T-helper 2 cell treated with Interferon-gamma antibody and Interleukin-4, amounts not matched to agents 5 μg/mL and 100 μg/mL, for 36 hours (primary cell): ENCODE measurements at regions not wholly inside any gene's neighbourhood (a gene's known extent, or its start where the extent isn't known, plus 50 kb on each side); places are given as distances from the start of the nearest gene placed in this dataset.

Source experiments
- DNase-seq: peaks from one replicate; pipeline ENCODE4 v3.0.0; 2021; ENCODE audit warnings: low spot score
- H3K27ac Mint-ChIP-seq: one replicate; pipeline ENCODE4 v1.8.0; 2021; ENCODE audit warnings: mild to moderate bottlenecking, mixed read lengths
- H3K27me3 Mint-ChIP-seq: one replicate; pipeline ENCODE4 v1.8.0; 2021; ENCODE audit warnings: low read depth, mixed read lengths
- H3K36me3 Mint-ChIP-seq: one replicate; pipeline ENCODE4 v1.8.0; 2021; ENCODE audit warnings: low read depth, mixed read lengths
- H3K4me1 Mint-ChIP-seq: one replicate; pipeline ENCODE4 v1.8.0; 2021; ENCODE audit warnings: low read depth, mixed read lengths
- H3K4me3 Mint-ChIP-seq: one replicate; pipeline ENCODE4 v1.8.0; 2022; ENCODE audit warnings: mild to moderate bottlenecking, moderate library complexity, mixed read lengths
- H3K9me3 Mint-ChIP-seq: one replicate; pipeline ENCODE4 v1.8.0; 2021; ENCODE audit warnings: mixed read lengths

- H3K9me3 Mint-ChIP-seq: no peaks in the 10 kb centered on the region
- no peaks in the 10 kb centered on the region for H3K36me3 Mint-ChIP-seq
- no peaks in the 10 kb centered on the region for H3K4me1 Mint-ChIP-seq
- DNase-seq: no peak
- H3K27me3 Mint-ChIP-seq: no peaks in the 10 kb centered on the region
- no peak overlapping the region for H3K4me3 Mint-ChIP-seq
- no peak overlapping the region for H3K27ac Mint-ChIP-seq
These were observed 580.7 kb upstream of the MMS22L start for GRCh38 chr6:97863697-97864096.

GRCh38 chr6:97864366-97864765 lies 581.4 kb upstream of the MMS22L start:
- no peaks in the 10 kb centered on the region for H3K27me3 Mint-ChIP-seq
- H3K27ac Mint-ChIP-seq: no peak overlapping the region
- no peak for DNase-seq
- H3K36me3 Mint-ChIP-seq: no peaks in the 10 kb centered on the region
- H3K9me3 Mint-ChIP-seq: no peaks in the 10 kb centered on the region
- no peak overlapping the region for H3K4me3 Mint-ChIP-seq
- no peaks in the 10 kb centered on the region for H3K4me1 Mint-ChIP-seq

GRCh38 chr6:97864826-97865225 lies 581.8 kb upstream of the MMS22L start:
- Mint-ChIP-seq H3K4me1 (no peaks in the 10 kb centered on the region), H3K36me3 (no peaks in the 10 kb centered on the region), H3K27me3 (no peaks in the 10 kb centered on the region), H3K4me3 (no peak overlapping the region), H3K27ac (no peak overlapping the region), H3K9me3 (no peaks in the 10 kb centered on the region)
- no peak for DNase-seq

DNA sequence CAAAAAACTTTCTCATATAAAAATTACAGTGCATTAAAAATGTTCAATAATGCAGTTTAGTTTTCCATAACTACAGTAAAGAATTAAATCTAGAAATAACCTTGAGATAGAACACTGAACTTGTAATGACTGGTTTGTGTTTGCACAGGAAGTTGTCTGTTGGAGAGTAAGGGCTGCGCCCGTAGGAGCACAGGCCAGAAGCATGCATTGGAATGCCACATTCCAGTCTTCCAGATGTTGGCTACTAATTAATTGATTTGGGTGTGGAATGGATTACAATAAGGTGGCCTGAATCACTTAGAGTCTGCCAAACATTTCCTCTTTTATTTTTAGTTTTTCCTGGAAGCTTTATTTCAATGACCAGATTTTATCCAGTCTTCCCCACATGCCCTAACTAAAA lies 582.6 kb upstream of the MMS22L start:
- Mint-ChIP-seq H3K4me1 (no peaks in the 10 kb centered on the region), H3K27me3 (no peaks in the 10 kb centered on the region), H3K9me3 (no peaks in the 10 kb centered on the region), H3K4me3 (no peak overlapping the region), H3K36me3 (no peaks in the 10 kb centered on the region), H3K27ac (no peak overlapping the region)
- no peak for DNase-seq

DNA sequence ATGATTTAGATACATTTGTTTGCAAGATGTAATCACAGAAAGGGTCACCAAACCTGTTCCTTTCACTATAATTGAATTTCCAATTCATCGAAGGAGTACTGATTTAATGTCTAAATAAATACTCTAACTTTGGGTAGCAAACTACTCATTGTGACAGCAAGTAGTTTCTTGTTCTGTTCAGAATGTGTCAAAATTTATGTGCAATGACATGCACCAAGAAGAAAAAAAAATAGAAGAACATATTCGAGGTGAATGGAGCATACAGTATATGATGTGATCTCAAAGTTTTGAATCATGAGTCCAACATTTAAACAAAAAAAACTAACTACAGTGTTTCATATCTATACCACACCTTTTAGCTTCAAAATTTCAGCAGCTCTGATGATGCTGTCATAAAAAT lies 583.6 kb upstream of the MMS22L start:
- Mint-ChIP-seq H3K27ac (no peak overlapping the region), H3K4me3 (no peak overlapping the region), H3K27me3 (no peaks in the 10 kb centered on the region), H3K9me3 (no peaks in the 10 kb centered on the region), H3K4me1 (no peaks in the 10 kb centered on the region), H3K36me3 (no peaks in the 10 kb centered on the region)
- no peak for DNase-seq

DNA sequence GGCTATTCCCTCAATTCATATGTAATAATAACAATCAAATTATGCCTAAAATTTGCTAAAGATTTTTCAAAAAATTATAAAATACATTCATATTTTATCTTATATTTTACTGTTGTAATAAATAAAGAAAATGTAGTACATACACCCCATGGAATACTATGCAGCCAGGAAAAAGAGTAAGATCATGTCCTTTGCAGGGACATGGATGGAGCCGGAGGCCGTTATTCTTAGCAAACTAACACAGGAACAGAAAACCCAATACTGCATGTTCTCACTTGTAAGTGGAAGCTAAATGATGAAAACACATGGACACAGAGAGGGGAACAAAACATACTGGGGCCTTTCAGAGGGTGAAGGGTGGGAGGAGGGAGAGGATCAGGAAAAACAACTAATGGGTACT lies 584.2 kb upstream of the MMS22L start:
- H3K4me3 Mint-ChIP-seq: no peak overlapping the region
- H3K4me1 Mint-ChIP-seq: no peaks in the 10 kb centered on the region
- H3K9me3 Mint-ChIP-seq: no peaks in the 10 kb centered on the region
- no peaks in the 10 kb centered on the region for H3K27me3 Mint-ChIP-seq
- no peak overlapping the region for H3K27ac Mint-ChIP-seq
- no peak for DNase-seq
- H3K36me3 Mint-ChIP-seq: no peaks in the 10 kb centered on the region

GRCh38 chr6:97870273-97870672 lies 587.3 kb upstream of the MMS22L start:
- Mint-ChIP-seq H3K27ac (no peak overlapping the region), H3K4me1 (no peaks in the 10 kb centered on the region), H3K36me3 (no peaks in the 10 kb centered on the region), H3K27me3 (no peaks in the 10 kb centered on the region), H3K4me3 (no peak overlapping the region), H3K9me3 (no peaks in the 10 kb centered on the region)
- DNase-seq: no peak

GRCh38 chr6:97876711-97877110 lies 593.7 kb upstream of the MMS22L start:
- Mint-ChIP-seq H3K4me1 (no peaks in the 10 kb centered on the region), H3K27me3 (no peaks in the 10 kb centered on the region), H3K27ac (no peak overlapping the region), H3K9me3 (no peaks in the 10 kb centered on the region), H3K36me3 (no peaks in the 10 kb centered on the region), H3K4me3 (no peak overlapping the region)
- no peak for DNase-seq

DNA sequence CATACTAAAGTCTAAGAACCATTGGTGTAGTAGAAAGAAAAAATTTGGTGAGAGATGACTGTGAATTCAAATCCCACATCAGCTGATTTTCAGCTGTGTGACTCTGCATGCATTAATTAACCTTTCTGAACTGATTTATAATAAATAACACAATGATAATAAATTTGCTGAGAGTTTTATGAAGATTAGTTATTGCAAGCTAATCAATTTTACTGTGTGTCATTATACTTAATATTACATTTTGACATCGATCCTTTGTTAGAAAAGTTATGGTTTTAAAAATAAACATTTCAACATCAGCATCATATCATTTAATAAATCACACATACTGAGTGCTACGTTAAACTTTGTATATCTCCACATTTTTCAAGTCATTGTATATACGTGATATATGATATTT lies 599.7 kb upstream of the MMS22L start:
- Mint-ChIP-seq H3K27ac (no peak overlapping the region), H3K36me3 (no peaks in the 10 kb centered on the region), H3K27me3 (no peaks in the 10 kb centered on the region), H3K4me3 (no peak overlapping the region), H3K9me3 (no peaks in the 10 kb centered on the region), H3K4me1 (no peaks in the 10 kb centered on the region)
- no peak for DNase-seq

DNA sequence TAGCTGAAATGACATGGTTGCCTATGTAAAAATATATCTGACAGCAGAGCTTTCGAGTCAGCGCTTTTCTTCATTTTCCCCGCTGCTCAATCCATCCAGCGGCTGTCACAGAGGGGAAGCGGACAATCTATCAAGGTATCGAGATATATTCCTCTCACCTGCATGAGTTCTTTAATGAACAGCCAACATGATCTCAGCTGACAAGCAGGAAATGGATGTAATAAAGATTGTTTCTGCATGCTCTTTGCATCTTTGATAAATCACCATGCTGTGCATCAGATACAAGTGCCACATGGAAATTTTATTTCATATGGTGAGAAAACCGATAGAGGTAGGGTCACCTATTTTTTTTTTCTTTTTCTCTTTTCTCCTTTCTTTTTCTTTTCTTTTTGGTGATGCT lies 602.3 kb upstream of the MMS22L start:
- Mint-ChIP-seq H3K4me3 (no peak overlapping the region), H3K4me1 (no peaks in the 10 kb centered on the region), H3K27me3 (no peaks in the 10 kb centered on the region), H3K27ac (no peak overlapping the region), H3K36me3 (no peaks in the 10 kb centered on the region), H3K9me3 (no peaks in the 10 kb centered on the region)
- no peak for DNase-seq

GRCh38 chr6:97885828-97886227 lies 602.8 kb upstream of the MMS22L start:
- Mint-ChIP-seq H3K36me3 (no peaks in the 10 kb centered on the region), H3K27me3 (no peaks in the 10 kb centered on the region), H3K4me1 (no peaks in the 10 kb centered on the region), H3K9me3 (no peaks in the 10 kb centered on the region), H3K27ac (no peak overlapping the region), H3K4me3 (no peak overlapping the region)
- DNase-seq: no peak

GRCh38 chr6:97901531-97901930 lies 618.5 kb upstream of the MMS22L start:
- Mint-ChIP-seq H3K9me3 (no peaks in the 10 kb centered on the region), H3K4me3 (no peak overlapping the region), H3K4me1 (no peaks in the 10 kb centered on the region), H3K36me3 (no peaks in the 10 kb centered on the region), H3K27me3 (no peaks in the 10 kb centered on the region), H3K27ac (no peak overlapping the region)
- DNase-seq: no peak

DNA sequence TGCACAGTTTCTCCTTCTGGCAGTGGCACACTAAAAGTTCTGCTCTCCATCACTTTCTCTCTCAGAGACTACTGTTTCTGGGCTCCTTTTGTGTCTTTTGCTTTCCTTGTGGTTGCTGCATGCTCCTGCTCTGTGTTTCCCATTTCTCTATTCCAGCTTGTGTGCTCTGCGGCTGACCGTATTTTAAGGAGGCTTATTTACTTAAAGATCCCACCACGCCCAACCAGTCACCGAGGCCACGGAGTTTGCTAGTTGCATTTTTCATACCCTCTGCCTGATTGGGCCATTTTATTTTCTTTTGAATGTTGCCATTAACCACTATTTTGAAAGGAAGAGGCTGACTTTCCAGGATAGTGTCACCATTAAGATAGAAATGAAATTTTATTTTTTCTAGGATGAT lies 626.4 kb upstream of the MMS22L start:
- no peak overlapping the region for H3K27ac Mint-ChIP-seq
- H3K4me3 Mint-ChIP-seq: no peak overlapping the region
- no peaks in the 10 kb centered on the region for H3K9me3 Mint-ChIP-seq
- no peaks in the 10 kb centered on the region for H3K36me3 Mint-ChIP-seq
- H3K27me3 Mint-ChIP-seq: no peaks in the 10 kb centered on the region
- no peak for DNase-seq
- H3K4me1 Mint-ChIP-seq: no peaks in the 10 kb centered on the region

DNA sequence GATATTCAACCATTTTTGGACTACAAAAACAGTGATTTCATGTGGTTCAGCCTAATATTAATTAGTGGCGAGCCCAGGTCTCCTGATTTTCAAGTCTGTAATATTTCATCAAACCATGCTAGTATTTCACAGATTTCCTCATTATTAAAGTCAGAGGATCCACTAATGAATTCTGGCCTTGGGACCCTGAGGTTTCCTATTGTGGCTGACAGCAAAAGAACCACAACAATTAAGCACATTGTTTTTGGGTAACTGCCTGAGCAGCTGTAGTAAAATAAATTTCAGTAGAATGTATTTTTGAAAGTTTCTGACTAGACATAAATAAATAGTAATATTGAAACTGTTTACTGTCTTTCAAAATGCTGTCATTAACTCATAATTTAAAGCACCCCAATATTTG lies 630.7 kb upstream of the MMS22L start:
- no peaks in the 10 kb centered on the region for H3K36me3 Mint-ChIP-seq
- no peak overlapping the region for H3K27ac Mint-ChIP-seq
- H3K27me3 Mint-ChIP-seq: no peaks in the 10 kb centered on the region
- H3K9me3 Mint-ChIP-seq: no peaks in the 10 kb centered on the region
- H3K4me1 Mint-ChIP-seq: no peaks in the 10 kb centered on the region
- H3K4me3 Mint-ChIP-seq: no peak overlapping the region
- no peak for DNase-seq

DNA sequence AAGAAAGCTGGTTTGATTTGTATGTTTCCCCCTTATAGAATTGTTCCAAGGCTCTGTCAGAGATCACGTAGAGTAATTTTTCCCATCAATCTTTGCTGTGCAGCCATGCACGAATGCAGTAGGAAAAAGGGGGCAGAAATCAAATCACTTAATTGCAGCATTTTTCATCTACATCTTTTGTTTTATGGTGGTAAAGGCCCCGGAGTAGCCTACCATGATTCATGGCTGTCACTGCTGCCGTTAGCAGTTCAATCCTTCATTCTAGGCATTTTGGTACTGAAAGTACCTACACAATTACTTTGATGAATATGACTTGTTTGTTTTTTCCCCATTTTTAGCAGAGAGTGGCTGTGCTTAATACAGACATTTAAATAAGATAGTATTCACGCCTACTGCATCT lies 631.9 kb upstream of the MMS22L start:
- Mint-ChIP-seq H3K27ac (no peak overlapping the region), H3K4me3 (no peak overlapping the region), H3K9me3 (no peaks in the 10 kb centered on the region), H3K4me1 (no peaks in the 10 kb centered on the region), H3K36me3 (no peaks in the 10 kb centered on the region), H3K27me3 (no peaks in the 10 kb centered on the region)
- no peak for DNase-seq

DNA sequence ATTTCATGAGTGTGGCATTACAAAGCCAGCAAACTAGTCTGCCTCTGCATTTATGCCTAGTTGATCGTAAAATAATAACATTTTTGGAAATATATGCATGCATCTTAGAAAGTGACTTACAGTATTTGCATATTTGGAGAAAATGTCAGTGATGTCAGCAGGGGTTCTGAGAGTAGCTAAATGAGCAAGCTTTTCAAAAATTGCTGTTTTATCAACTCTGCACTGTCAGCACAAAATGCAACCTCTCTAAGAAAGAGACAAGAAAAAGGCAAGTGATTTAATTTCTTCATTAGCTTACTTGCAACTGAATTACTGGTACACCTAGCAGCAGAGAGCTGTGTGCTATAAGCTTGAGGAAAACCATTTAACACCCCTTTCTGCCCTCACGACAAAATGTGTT lies 632.5 kb upstream of the MMS22L start:
- Mint-ChIP-seq H3K9me3 (no peaks in the 10 kb centered on the region), H3K4me1 (no peaks in the 10 kb centered on the region), H3K27ac (no peak overlapping the region), H3K36me3 (no peaks in the 10 kb centered on the region), H3K27me3 (no peaks in the 10 kb centered on the region), H3K4me3 (no peak overlapping the region)
- DNase-seq: no peak
